MM.1S (cell line): ENCODE measurements at regions not wholly inside any gene's neighbourhood (a gene's known extent, or its start where the extent isn't known, plus 50 kb on each side); places are given as distances from the start of the nearest gene placed in this dataset.

Experiments
- DNase-seq: peaks from one replicate; pipeline ENCODE4 v3.0.0-alpha.2; 2015
- H2AFZ ChIP-seq: fragments of 300-600 bp; sonication (generic); 2 replicates; pipeline ENCODE4 v1.6.0; 2016; ENCODE audit warnings: antibody characterized with exemption, low read length
- H3F3A ChIP-seq: fragments of 300-600 bp; sonication (generic); 2 replicates; pipeline ENCODE4 v1.6.1; 2016; ENCODE audit warnings: mild to moderate bottlenecking, antibody characterized with exemption, low read length, moderate library complexity, mixed read lengths; ENCODE audit not compliant: insufficient read depth
- H3K27ac ChIP-seq: fragments of 300-600 bp; sonication (generic); 2 replicates; pipeline ENCODE4 v1.5.1; 2016; ENCODE audit warnings: mild to moderate bottlenecking, low read length
- H3K27me3 ChIP-seq: fragments of 300-600 bp; sonication (generic); replicated peaks from 2 replicates; pipeline ENCODE4 v1.6.0; 2016; ENCODE audit warnings: low read length; ENCODE audit not compliant: insufficient read depth
- H3K36me3 ChIP-seq: fragments of 300-600 bp; sonication (generic); replicated peaks from 2 replicates; pipeline ENCODE4 v1.6.1; 2016; ENCODE audit warnings: mild to moderate bottlenecking, low read length, mixed read lengths; ENCODE audit not compliant: insufficient read depth
- H3K4me1 ChIP-seq: fragments of 300-600 bp; sonication (generic); 2 replicates; pipeline ENCODE4 v1.6.1; 2016; ENCODE audit warnings: low read length, mixed read lengths
- H3K4me2 ChIP-seq: fragments of 300-600 bp; sonication (generic); 2 replicates; pipeline ENCODE4 v1.6.0; 2016; ENCODE audit warnings: low read depth, low read length
- H3K4me3 ChIP-seq: fragments of 300-600 bp; sonication (generic); 2 replicates; pipeline ENCODE4 v1.5.1; 2016; ENCODE audit warnings: low read length, mixed read lengths
- H3K79me2 ChIP-seq: fragments of 300-600 bp; sonication (generic); 2 replicates; pipeline ENCODE4 v1.6.1; 2016; ENCODE audit warnings: mixed run types, low read length, mixed read lengths
- H3K9ac ChIP-seq: fragments of 300-600 bp; sonication (generic); 2 replicates; pipeline ENCODE4 v1.6.1; 2016; ENCODE audit warnings: low read length, mixed read lengths
- H3K9me2 ChIP-seq: fragments of 300-600 bp; sonication (generic); replicated peaks from 2 replicates; pipeline ENCODE4 v1.6.1; 2016; ENCODE audit warnings: mild to moderate bottlenecking, low read length, mixed read lengths; ENCODE audit not compliant: insufficient read depth
- H3K9me3 ChIP-seq: fragments of 300-600 bp; sonication (generic); replicated peaks from 2 replicates; pipeline ENCODE4 v1.6.1; 2016; ENCODE audit warnings: mild to moderate bottlenecking, low read length, mixed read lengths; ENCODE audit not compliant: insufficient read depth
- H4K20me1 ChIP-seq: fragments of 300-600 bp; sonication (generic); 2 replicates; pipeline ENCODE4 v1.6.1; 2016; ENCODE audit warnings: mild to moderate bottlenecking, low read length, moderate library complexity, mixed read lengths; ENCODE audit not compliant: insufficient read depth
- EZH2 ChIP-seq: fragments of 300-600 bp; sonication (generic); optimal IDR thresholded peaks from 2 replicates; pipeline ENCODE3; 2017; ENCODE audit warnings: low read depth, mild to moderate bottlenecking, antibody characterized with exemption, low read length, mixed read lengths
- EZH2phosphoT487 ChIP-seq: fragments of 300-600 bp; sonication (generic); IDR thresholded peaks from 2 replicates; pipeline ENCODE4 v1.6.1; 2018; ENCODE audit warnings: antibody characterized with exemption, low read length
- TF ChIP-seq, protein P1 (sequence below): fragments of 300-600 bp; sonication (generic); IDR thresholded peaks from 2 replicates; pipeline ENCODE4 v1.5.1; 2016; ENCODE audit warnings: antibody characterized with exemption, low read length, mixed read lengths

DNA sequence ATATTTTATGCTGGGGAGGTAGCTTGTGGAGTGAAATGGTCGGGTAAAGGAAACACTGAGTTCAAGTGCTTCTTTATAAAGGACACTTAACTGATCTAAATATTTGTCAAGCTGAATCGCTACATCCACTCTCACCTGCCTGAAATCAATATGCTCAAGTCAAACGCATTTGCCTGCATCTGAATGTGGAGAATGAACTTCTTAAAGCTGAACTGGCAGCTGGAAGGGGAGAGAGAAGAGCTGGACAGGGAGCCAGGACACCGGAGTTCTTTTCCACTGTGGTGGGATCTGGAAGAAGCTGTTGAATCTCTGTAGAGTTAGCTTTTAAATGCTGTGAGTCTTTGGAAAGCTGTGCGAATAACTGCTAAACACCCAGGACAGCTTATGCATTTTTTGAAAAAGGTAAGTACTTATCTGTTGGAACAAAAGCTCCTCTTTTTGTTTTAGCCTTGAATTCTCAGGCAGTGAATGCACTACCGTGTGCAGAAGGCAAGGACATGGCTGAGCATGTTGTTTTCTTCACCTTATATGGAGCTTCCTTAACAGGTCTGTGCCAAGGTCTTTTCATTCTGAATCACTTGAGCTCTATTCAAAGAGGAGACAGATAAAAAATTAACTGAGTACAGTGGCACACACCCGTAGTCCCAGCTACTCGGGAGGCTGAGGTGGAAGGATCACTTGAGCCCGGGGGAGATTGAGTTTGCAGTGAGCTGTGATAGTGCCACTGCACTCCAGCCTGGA is 74.2 kb upstream of the KLF7 start:
- Histone ChIP-seq H3K36me3 (no peaks in the 10 kb centered on the region), H3K9me3 (no peaks in the 10 kb centered on the region), H3K27me3 (no peaks in the 10 kb centered on the region), H3K9me2 (no peaks in the 10 kb centered on the region), H4K20me1 (no peaks in the 10 kb centered on the region), H3K79me2 (no peaks in the 10 kb centered on the region), H3K4me1 (no peaks in the 10 kb centered on the region; the same call in 1 of the 2 replicates), H3K27ac (no peak overlapping the region), H3K4me2 (no peak overlapping the region), H3F3A (no peaks in the 10 kb centered on the region), H3K4me3 (no peak overlapping the region), H3K9ac (no peak overlapping the region), H2AFZ (no peak overlapping the region)
- DNase-seq = no peak
- TF ChIP-seq EZH2 = no peak

DNA sequence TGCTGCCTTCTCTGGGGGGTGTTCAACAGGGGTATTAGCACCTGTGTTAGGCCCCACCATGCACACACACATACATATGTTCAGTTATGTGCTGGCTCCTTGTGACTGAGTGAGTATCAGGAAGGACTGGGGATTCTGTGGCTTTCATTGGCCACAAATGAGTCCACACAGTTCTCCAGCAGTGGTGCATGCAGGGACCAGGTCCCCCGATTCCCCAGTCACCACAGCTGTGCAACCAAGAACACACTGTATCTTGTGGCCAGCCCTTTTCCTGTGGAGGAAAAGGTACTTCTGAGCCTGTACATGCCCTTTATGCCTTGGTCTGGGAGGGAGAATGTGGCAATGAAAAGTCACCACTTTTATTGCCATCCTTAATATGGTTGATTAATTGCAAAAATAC is 74.9 kb upstream of the KLF7 start:
- H3K27me3 ChIP-seq = no peaks in the 10 kb centered on the region
- no peak overlapping the region for H3K4me3 ChIP-seq
- no peaks in the 10 kb centered on the region for H4K20me1 ChIP-seq
- H3F3A ChIP-seq = no peaks in the 10 kb centered on the region
- H3K4me2 ChIP-seq = no peak overlapping the region
- no peaks in the 10 kb centered on the region for H3K79me2 ChIP-seq
- H3K4me1 ChIP-seq = no peaks in the 10 kb centered on the region; the same call in 1 of the 2 replicates
- no peaks in the 10 kb centered on the region for H3K36me3 ChIP-seq
- H2AFZ ChIP-seq = no peak overlapping the region
- no peaks in the 10 kb centered on the region for H3K9me3 ChIP-seq
- no peaks in the 10 kb centered on the region for H3K9me2 ChIP-seq
- no peak for DNase-seq
- TF ChIP-seq EZH2 (no peak), EZH2phosphoT487 (no peak)
- TF ChIP-seq, protein P1, sequence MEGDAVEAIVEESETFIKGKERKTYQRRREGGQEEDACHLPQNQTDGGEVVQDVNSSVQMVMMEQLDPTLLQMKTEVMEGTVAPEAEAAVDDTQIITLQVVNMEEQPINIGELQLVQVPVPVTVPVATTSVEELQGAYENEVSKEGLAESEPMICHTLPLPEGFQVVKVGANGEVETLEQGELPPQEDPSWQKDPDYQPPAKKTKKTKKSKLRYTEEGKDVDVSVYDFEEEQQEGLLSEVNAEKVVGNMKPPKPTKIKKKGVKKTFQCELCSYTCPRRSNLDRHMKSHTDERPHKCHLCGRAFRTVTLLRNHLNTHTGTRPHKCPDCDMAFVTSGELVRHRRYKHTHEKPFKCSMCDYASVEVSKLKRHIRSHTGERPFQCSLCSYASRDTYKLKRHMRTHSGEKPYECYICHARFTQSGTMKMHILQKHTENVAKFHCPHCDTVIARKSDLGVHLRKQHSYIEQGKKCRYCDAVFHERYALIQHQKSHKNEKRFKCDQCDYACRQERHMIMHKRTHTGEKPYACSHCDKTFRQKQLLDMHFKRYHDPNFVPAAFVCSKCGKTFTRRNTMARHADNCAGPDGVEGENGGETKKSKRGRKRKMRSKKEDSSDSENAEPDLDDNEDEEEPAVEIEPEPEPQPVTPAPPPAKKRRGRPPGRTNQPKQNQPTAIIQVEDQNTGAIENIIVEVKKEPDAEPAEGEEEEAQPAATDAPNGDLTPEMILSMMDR = no peak
- H3K27ac ChIP-seq = no peak overlapping the region
- H3K9ac ChIP-seq = no peak overlapping the region

DNA sequence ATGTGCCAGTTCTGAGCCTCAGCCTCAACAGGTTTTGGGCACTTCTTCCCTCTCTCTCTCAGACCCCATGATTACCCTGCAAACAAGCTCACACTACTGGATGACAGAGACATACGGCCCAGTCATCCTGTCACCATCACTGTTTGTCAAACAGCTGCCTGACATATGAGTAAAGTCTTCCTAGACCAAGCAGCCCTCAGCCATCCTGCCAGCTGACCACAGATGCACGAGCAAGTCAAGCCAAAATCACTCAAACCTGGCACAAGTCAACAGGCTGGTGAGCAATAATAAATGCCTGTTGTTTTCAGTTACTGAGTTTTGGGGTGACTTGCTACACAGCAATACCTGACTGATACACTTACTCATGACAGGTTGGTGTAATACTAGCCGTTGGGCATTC is 75.5 kb upstream of the KLF7 start:
- Histone ChIP-seq H3K27ac (no peak overlapping the region), H3K36me3 (no peaks in the 10 kb centered on the region), H3K9me3 (no peaks in the 10 kb centered on the region), H3K4me1 (no peaks in the 10 kb centered on the region; the same call in 1 of the 2 replicates), H2AFZ (no peak overlapping the region), H3K9ac (no peak overlapping the region), H3F3A (no peaks in the 10 kb centered on the region), H3K4me3 (no peak overlapping the region), H3K9me2 (no peaks in the 10 kb centered on the region), H3K27me3 (no peaks in the 10 kb centered on the region), H4K20me1 (no peaks in the 10 kb centered on the region), H3K4me2 (no peak overlapping the region), H3K79me2 (no peaks in the 10 kb centered on the region)
- DNase-seq = no peak
- TF ChIP-seq EZH2 (no peak), EZH2phosphoT487 (no peak)
- TF ChIP-seq, protein P1 = no peak

DNA sequence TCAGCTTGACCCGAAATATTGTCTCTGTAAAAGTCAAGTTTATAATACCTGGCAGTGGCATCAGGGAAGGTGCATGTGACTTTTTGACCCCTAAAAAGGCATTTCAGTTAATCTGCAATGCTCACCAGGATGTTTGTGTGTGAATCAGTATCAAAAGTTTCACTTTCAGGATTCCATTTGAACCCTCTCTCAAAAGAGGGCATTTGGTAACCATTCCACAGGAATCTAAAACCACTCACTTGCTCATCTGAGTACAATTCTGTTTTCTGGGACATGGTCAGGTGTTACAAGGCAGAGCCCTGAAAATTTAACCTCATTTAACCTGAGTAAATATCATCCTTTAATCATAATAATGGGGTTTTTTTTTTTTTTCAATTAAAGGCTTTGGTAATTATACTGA is 77.9 kb upstream of the KLF7 start:
- no peaks in the 10 kb centered on the region for H3K9me2 ChIP-seq
- no peaks in the 10 kb centered on the region for H3K36me3 ChIP-seq

More for the DNA sequence above, 77.9 kb upstream of the KLF7 start:
- Histone ChIP-seq H4K20me1 (no peaks in the 10 kb centered on the region), H3K9me3 (no peaks in the 10 kb centered on the region), H3K27me3 (no peaks in the 10 kb centered on the region), H3K9ac (no peak overlapping the region), H3K4me3 (no peak overlapping the region), H3K79me2 (no peaks in the 10 kb centered on the region), H2AFZ (no peak overlapping the region), H3K27ac (no peak overlapping the region), H3F3A (no peaks in the 10 kb centered on the region), H3K4me2 (no peak overlapping the region), H3K4me1 (no peaks in the 10 kb centered on the region; the same call in 1 of the 2 replicates)
- DNase-seq = peak; percentile 23
- TF ChIP-seq, protein P1 = no peak
- TF ChIP-seq EZH2 = no peak
- no peak for TF ChIP-seq EZH2phosphoT487
